Right forelimb (tissue), 1 donor: ENCODE measurements at regions not wholly inside any gene's neighbourhood (a gene's known extent, or its start where the extent isn't known, plus 50 kb on each side); places are given as distances from the start of the nearest gene placed in this dataset.

ENCODE experiments used
- DNase-seq: peaks from one replicate; pipeline ENCODE4 v3.0.0-alpha.2; 2018

- DNase-seq = no peak
Observed at GRCh38 chr16:86426063-86426642, 84.2 kb upstream of the FOXF1 start.

- DNase-seq = no peak
Observed at GRCh38 chr16:86427433-86427851, 82.9 kb upstream of the FOXF1 start.

GRCh38 chr16:86428729-86429517 lies 81.4 kb upstream of the FOXF1 start:
- DNase-seq = no peak

- no peak for DNase-seq
Observed at GRCh38 chr16:86429663-86430062, 80.7 kb upstream of the FOXF1 start.

- DNase-seq = no peak
Observed at GRCh38 chr16:86430814-86431213, 79.5 kb upstream of the FOXF1 start.

GRCh38 chr16:86431540-86431939 lies 78.8 kb upstream of the FOXF1 start:
- DNase-seq = no peak

- no peak for DNase-seq
Observed at GRCh38 chr16:86432048-86432447, 78.3 kb upstream of the FOXF1 start.

- no peak for DNase-seq
Observed at GRCh38 chr16:86432691-86433090, 77.6 kb upstream of the FOXF1 start.

- no peak for DNase-seq
Observed at GRCh38 chr16:86436466-86437185, 73.7 kb upstream of the FOXF1 start.

GRCh38 chr16:86437348-86437747 lies 73.0 kb upstream of the FOXF1 start:
- DNase-seq = no peak

GRCh38 chr16:86442703-86443102 lies 67.6 kb upstream of the FOXF1 start:
- no peak for DNase-seq

GRCh38 chr16:86443508-86444147 lies 66.7 kb upstream of the FOXF1 start:
- DNase-seq = no peak

GRCh38 chr16:86444261-86444660 lies 66.1 kb upstream of the FOXF1 start:
- no peak for DNase-seq

GRCh38 chr16:86444661-86445060 lies 65.7 kb upstream of the FOXF1 start:
- DNase-seq = no peak

- no peak for DNase-seq
Observed at GRCh38 chr16:86446279-86446678, 64.0 kb upstream of the FOXF1 start.

- no peak for DNase-seq
Observed at GRCh38 chr16:86447228-86447627, 63.1 kb upstream of the FOXF1 start.

GRCh38 chr16:86448306-86448890 lies 61.9 kb upstream of the FOXF1 start:
- DNase-seq = no peak

GRCh38 chr16:86449446-86450095 lies 60.8 kb upstream of the FOXF1 start:
- DNase-seq = no peak

- no peak for DNase-seq
Observed at GRCh38 chr16:86450691-86451090, 59.6 kb upstream of the FOXF1 start.

GRCh38 chr16:86452451-86452850 lies 57.9 kb upstream of the FOXF1 start:
- DNase-seq = no peak

GRCh38 chr16:86455116-86455515 lies 55.2 kb upstream of the FOXF1 start:
- peak; percentile 55 for DNase-seq

GRCh38 chr16:86455640-86456039 lies 54.7 kb upstream of the FOXF1 start:
- no peak for DNase-seq
